ENCODE measurements at regions not wholly inside any gene's neighbourhood (a gene's known extent, or its start where the extent isn't known, plus 50 kb on each side); places are given as distances from the start of the nearest gene placed in this dataset.

GRCh38 chr2:90069290-90069894 lies 1377.9 kb downstream of the RPIA start:
- Histone ChIP-seq H3K4me1 (ENCODE audit: insufficient read depth, low read length) (no peaks in the 10 kb centered on the region), H3K9me3 (ENCODE audit: low read length) (no peaks in the 10 kb centered on the region), H3K79me2 (ENCODE audit: low read length) (no peaks in the 10 kb centered on the region), H3K27ac (ENCODE audit: low read length) (no peak overlapping the region), H3K36me3 (ENCODE audit: low read depth, low read length) (no peaks in the 10 kb centered on the region), H3K9ac (ENCODE audit: low read length) (no peak overlapping the region), H2AFZ (ENCODE audit: low read length) (no peak overlapping the region), H3K9me2 (replicated peaks; ENCODE audit: low read length) (no peaks in the 10 kb centered on the region), H3K4me3 (ENCODE audit: low read length) (no peak overlapping the region), H3K4me2 (ENCODE audit: low read length) (no peak overlapping the region), H3F3A (ENCODE audit: low read length, unreplicated experiment) (no peaks in the 10 kb centered on the region), H4K20me1 (ENCODE audit: low read length) (no peaks in the 10 kb centered on the region), H3K27me3 (ENCODE audit: low read length) (no peaks in the 10 kb centered on the region)
- BruUV-seq (replicated peaks), result no TSS peak
- TF ChIP-seq CTCF (conservative IDR thresholded peaks at IDR 0.05; ENCODE audit: low read depth, low read length) (peak; percentile 89), EZH2phosphoT487 (IDR thresholded peaks at IDR 0.05; ENCODE audit: borderline replicate concordance, low read length) (no peak)
- POLR2A ChIA-PET (ENCODE audit: unreplicated experiment), result no interaction called here
- peak; percentile 65 for DNase-seq
- peak; percentile 96 for ATAC-seq
- intact Hi-C loops (cut with micrococcal nuclease), result no loop called here
- CTCF ChIA-PET, result no interaction called here

GRCh38 chr2:90076311-90076710 lies 1384.8 kb downstream of the RPIA start:
- no peak for TF ChIP-seq CTCF (conservative IDR thresholded peaks at IDR 0.05; ENCODE audit: low read depth, low read length)
- TF ChIP-seq EZH2phosphoT487 (IDR thresholded peaks at IDR 0.05; ENCODE audit: borderline replicate concordance, low read length), result no peak
- no peak for TF ChIP-seq EZH2 (IDR thresholded peaks at IDR 0.05; ENCODE audit: low read length, unreplicated experiment)
- Histone ChIP-seq H3K27me3 (ENCODE audit: low read length) (no peaks in the 10 kb centered on the region), H3K79me2 (ENCODE audit: low read length) (no peaks in the 10 kb centered on the region), H4K20me1 (ENCODE audit: low read length) (no peaks in the 10 kb centered on the region), H3K9me3 (ENCODE audit: low read length) (no peaks in the 10 kb centered on the region), H3K4me3 (ENCODE audit: low read length) (no peak overlapping the region), H3F3A (ENCODE audit: low read length, unreplicated experiment) (no peaks in the 10 kb centered on the region), H3K4me2 (ENCODE audit: low read length) (no peak overlapping the region), H2AFZ (ENCODE audit: low read length) (no peak overlapping the region), H3K27ac (ENCODE audit: low read length) (no peak overlapping the region), H3K9ac (ENCODE audit: low read length) (no peak overlapping the region), H3K4me1 (ENCODE audit: insufficient read depth, low read length) (no peaks in the 10 kb centered on the region), H3K9me2 (replicated peaks; ENCODE audit: low read length) (no peaks in the 10 kb centered on the region), H3K36me3 (ENCODE audit: low read depth, low read length) (no peaks in the 10 kb centered on the region)
- ChIA-PET CTCF (no interaction called here), POLR2A (ENCODE audit: unreplicated experiment) (no interaction called here)
- intact Hi-C loops (cut with micrococcal nuclease), result no loop called here
- no TSS peak for BruUV-seq (replicated peaks)
- ATAC-seq (no peak), DNase-seq (no peak)

- Histone ChIP-seq H3F3A (ENCODE audit: low read length, unreplicated experiment) (no peaks in the 10 kb centered on the region), H3K4me3 (ENCODE audit: low read length) (no peak overlapping the region), H3K27me3 (ENCODE audit: low read length) (no peaks in the 10 kb centered on the region), H2AFZ (ENCODE audit: low read length) (no peak overlapping the region), H3K9me3 (ENCODE audit: low read length) (no peaks in the 10 kb centered on the region), H3K27ac (ENCODE audit: low read length) (no peak overlapping the region), H3K4me2 (ENCODE audit: low read length) (no peak overlapping the region), H4K20me1 (ENCODE audit: low read length) (no peaks in the 10 kb centered on the region), H3K36me3 (ENCODE audit: low read depth, low read length) (no peaks in the 10 kb centered on the region), H3K9me2 (replicated peaks; ENCODE audit: low read length) (no peaks in the 10 kb centered on the region), H3K4me1 (ENCODE audit: insufficient read depth, low read length) (no peaks in the 10 kb centered on the region), H3K9ac (ENCODE audit: low read length) (no peak overlapping the region), H3K79me2 (ENCODE audit: low read length) (no peaks in the 10 kb centered on the region)
- CTCF ChIA-PET, result no interaction called here
- intact Hi-C loops (cut with micrococcal nuclease), result no loop called here
- POLR2A ChIA-PET (ENCODE audit: unreplicated experiment), result no interaction called here
- TF ChIP-seq EZH2phosphoT487 (IDR thresholded peaks at IDR 0.05; ENCODE audit: borderline replicate concordance, low read length) (no peak), CTCF (conservative IDR thresholded peaks at IDR 0.05; ENCODE audit: low read depth, low read length) (no peak), EZH2 (IDR thresholded peaks at IDR 0.05; ENCODE audit: low read length, unreplicated experiment) (no peak)
- no peak for ATAC-seq
- BruUV-seq (replicated peaks), result no TSS peak
- no peak for DNase-seq
Measured at GRCh38 chr2:90077948-90078347, 1386.5 kb downstream of the RPIA start.

Data from PC-3 (cell line).